Fibroblast of skin of abdomen (primary cell): ENCODE measurements at regions not wholly inside any gene's neighbourhood (a gene's known extent, or its start where the extent isn't known, plus 50 kb on each side); places are given as distances from the start of the nearest gene placed in this dataset.

ENCODE experiments used
- DNase-seq: peaks from one replicate; pipeline ENCODE4 v3.0.0-alpha.2; 2013

DNA sequence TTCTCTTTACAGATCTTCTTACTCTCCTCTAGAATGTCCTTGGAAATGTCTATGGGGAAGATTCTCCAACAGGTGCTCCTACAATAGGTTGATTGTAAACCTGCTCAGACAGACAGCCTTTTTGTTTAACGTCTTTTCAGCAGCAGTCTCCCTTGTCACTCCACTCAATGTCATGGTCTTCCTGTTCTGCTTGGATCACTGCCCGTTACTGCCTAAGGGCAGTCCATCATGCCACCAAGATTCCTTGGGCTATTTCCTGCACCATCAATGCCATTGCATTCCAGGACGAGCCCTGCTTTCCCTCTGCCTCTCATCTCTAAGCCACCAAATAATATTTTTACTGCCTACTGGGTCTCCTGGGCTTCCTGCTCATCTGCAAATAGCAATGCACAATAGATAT is 97.4 kb upstream of the GALNT5 start:
- no peak for DNase-seq

- no peak for DNase-seq
Observed at GRCh38 chr2:157164370-157164769, 93.1 kb upstream of the GALNT5 start.

- no peak for DNase-seq
Observed at GRCh38 chr2:157164891-157165290, 92.6 kb upstream of the GALNT5 start.

DNA sequence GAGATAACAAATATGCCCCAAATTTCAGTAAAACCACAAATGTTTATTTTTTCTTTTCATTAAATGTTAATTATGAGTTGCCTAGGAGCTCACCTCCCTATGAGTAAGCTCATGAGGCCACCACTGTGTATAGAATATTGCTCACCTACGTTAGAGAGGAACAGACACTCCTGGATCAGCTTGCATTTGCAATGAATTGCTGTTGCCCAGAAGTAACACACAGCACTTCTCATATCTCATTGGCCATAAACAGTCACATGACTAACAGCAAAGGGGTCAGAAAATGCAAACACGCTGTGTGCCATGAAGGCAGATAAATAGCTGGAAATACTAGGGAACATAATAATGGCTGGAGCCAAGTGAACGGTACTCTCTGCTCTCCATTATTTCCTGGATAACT is 89.0 kb upstream of the GALNT5 start:
- DNase-seq = no peak

DNA sequence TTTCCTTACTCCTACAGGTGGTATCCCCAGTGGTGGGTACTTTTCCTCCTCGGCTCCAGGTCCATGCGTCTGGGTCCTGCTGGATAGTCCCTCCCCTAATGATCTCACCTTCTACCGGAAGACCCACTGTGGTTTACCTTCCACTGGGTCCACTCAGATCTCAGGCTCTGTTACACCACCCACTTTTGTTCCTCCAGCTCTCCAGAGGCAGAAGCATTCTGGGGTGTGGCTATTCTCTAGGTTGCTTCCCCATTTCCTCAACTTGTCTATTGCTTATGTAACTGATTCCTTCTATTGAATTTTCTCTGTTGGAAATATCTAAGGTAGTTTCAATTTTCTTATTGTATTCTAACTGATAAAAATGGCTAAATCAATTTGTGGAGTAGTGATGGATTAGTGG is 87.6 kb upstream of the GALNT5 start:
- no peak for DNase-seq

DNA sequence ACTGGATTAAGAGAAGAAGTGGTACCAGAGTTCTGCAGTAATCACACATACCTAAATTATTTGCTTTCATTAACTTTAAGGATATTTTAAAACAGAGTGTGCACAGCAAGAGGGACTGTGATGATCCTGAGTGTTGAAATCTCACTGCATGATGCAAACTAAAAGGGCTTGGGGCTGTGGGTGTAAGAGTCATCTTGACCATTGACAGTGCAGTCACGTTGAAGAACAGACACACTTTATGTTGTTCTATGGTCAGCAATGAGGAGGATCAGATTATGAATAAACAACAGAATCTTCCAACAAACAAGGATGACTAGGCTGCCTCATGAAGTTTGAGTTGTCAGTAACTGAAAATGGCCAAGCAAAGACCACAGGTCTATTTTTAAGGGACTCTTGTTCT is 87.2 kb upstream of the GALNT5 start:
- no peak for DNase-seq

- peak; percentile 33 for DNase-seq
Observed at GRCh38 chr2:157172239-157172638, 85.3 kb upstream of the GALNT5 start.

DNA sequence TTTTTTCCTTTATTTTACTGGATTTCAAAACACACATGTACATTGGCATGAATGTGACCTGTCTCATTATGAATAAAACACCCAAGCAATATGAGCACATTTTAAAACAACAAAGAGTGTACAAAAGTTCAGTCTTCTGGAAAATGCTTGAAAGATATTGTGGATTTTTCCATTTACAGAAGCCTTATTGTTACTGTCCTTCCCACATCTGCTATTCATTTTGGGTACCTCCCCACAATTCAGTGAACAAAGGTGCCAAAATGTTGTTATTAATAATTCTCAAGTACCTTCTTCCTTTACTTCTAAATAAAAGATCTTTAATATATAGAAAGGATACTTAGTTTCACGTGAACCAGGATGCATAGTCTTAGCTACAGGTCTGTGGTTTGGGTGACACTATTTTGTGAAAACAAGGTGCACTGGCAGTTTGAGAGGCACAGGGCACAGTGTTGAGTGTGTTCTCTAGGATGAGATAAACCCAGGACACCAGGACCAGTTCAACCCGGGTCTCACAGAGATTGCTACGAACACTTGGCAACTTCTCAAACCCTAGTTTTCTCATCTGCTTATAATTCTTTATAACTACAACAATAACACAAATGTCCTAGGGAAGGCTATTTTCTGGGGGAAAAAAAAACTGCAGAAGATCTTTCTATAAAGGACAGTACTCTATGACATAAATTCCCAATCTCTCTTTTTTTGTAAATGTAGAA is 84.5 kb upstream of the GALNT5 start:
- peak; percentile 48 for DNase-seq

GRCh38 chr2:157173740-157174184 is 83.7 kb upstream of the GALNT5 start:
- DNase-seq = peak; percentile 99

GRCh38 chr2:157174321-157174720 is 83.2 kb upstream of the GALNT5 start:
- DNase-seq = no peak

DNA sequence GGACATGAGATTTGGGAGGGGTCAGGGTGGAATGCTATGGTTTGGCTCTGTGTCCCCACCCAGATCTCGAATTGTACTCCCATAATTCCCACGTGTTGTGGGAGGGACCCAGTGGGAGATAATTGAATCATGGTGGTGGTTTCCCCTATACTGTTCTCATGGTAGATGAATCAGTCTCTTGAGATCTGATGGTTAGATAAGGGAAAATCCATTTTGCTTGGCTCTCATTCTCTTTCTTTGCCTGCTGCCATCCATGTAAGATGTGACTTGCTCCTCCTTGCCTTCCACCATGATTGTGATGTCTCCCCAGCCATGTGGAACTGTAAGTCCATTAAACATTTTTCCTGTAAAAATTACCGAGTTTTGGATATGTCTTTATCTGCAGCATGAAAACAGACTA is 80.9 kb upstream of the GALNT5 start:
- no peak for DNase-seq

- DNase-seq = no peak
Observed at GRCh38 chr2:157178874-157179273, 78.6 kb upstream of the GALNT5 start.

- no peak for DNase-seq
Observed at GRCh38 chr2:157179324-157180105, 78.0 kb upstream of the GALNT5 start.

GRCh38 chr2:157180359-157180758 is 77.1 kb upstream of the GALNT5 start:
- DNase-seq = no peak

GRCh38 chr2:157181234-157181633 is 76.3 kb upstream of the GALNT5 start:
- no peak for DNase-seq

GRCh38 chr2:157182204-157182709 is 75.2 kb upstream of the GALNT5 start:
- no peak for DNase-seq

DNA sequence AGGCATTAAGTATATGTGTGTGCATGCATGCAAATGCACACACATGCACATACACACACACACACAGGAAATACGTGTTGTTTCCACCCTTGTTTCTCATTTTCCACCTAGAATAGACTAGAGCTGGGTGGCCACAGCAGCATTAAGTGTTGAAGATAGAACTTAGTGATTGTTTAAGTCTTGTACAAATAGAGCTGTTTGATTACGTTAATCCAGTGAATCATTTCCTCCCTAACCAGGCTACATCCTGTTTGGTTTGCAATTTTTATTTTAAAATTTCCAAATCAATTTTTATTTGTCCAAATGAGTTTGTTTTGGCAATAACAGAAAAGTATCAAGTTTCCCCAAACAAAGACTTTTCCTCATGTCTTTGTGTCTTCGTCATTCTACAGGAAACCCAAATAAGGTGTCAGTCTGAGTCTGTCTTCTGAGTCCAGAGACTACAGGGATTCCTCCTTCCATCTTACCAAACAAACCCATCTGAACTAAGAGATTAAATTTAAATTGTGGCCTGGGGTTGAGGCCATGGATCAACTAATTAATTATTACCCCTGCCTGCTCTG is 74.6 kb upstream of the GALNT5 start:
- peak; percentile 64 for DNase-seq

DNA sequence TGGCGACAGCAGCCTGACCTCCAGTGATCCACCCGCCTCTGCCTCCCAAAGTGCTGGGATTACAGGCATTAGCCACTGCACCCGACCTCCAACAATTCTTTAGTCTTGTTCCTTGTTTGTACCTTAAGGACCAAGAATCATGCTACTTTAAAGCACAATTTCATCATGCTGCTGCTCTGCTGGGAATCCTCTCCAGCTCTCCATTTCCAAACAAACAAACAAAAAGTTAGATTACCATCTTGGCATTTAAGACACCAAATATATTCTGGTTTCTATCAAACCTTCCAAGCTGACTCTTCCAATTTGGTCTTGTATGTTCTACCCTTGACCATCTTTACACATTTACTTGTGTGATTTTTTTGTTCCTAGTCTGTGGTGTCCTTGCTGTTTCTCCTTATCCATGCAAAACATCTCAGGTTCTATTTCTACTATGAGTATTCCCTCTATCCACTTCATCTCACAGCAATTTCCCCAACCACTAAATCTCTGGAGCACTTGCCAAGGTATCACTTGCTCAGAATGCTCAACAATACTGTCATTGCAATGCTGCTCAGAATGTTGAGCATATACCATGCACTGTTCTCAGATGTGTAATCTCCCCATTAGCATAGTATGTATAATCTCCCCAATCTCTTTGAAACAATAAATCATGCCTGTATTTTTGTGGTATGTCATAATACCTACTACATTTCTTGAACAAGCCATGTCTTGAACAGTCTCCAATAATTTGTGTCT is 73.2 kb upstream of the GALNT5 start:
- peak; percentile 36 for DNase-seq

- peak; percentile 30 for DNase-seq
Observed at GRCh38 chr2:157185476-157186227, 71.9 kb upstream of the GALNT5 start.

GRCh38 chr2:157190151-157190550 is 67.4 kb upstream of the GALNT5 start:
- DNase-seq = peak; percentile 83

GRCh38 chr2:157191186-157191585 is 66.3 kb upstream of the GALNT5 start:
- no peak for DNase-seq
